HT-29 (cell line): ENCODE measurements at regions not wholly inside any gene's neighbourhood (a gene's known extent, or its start where the extent isn't known, plus 50 kb on each side); places are given as distances from the start of the nearest gene placed in this dataset.
A peak's percentile ranks its signal among the peaks of the same experiment; 100 is the strongest.
"Not testable (repeated sequence)": the region's sequence is repeated elsewhere in the genome, so short reads cannot be mapped to it uniquely, and the experiment has no call there.

Source experiments
- DNase-seq: peaks from one replicate; pipeline ENCODE4 v3.0.0-alpha.2; 2015; ENCODE audit warnings: low spot score

- DNase-seq = no peak
Observed at GRCh38 chr22:22120160-22120559, 124.4 kb upstream of the VPREB1 start.

- DNase-seq = no peak
Observed at GRCh38 chr22:22118987-22119386, 125.6 kb upstream of the VPREB1 start.

GRCh38 chr22:22117864-22118544 is 126.6 kb upstream of the VPREB1 start:
- not testable (repeated sequence) for DNase-seq

GRCh38 chr22:22116997-22117770 is 127.4 kb upstream of the VPREB1 start:
- DNase-seq = not testable (repeated sequence)

GRCh38 chr22:22113701-22114100 is 130.9 kb upstream of the VPREB1 start:
- DNase-seq = no peak

- no peak for DNase-seq
Observed at GRCh38 chr22:22112533-22113294, 130.1 kb upstream of the TOP3B start.

GRCh38 chr22:22111983-22112382 is 129.4 kb upstream of the TOP3B start:
- no peak for DNase-seq

- no peak for DNase-seq
Observed at GRCh38 chr22:22111267-22111751, 128.7 kb upstream of the TOP3B start.

- peak; percentile 40 for DNase-seq
Observed at GRCh38 chr22:22110548-22111266, 128.1 kb upstream of the TOP3B start.

GRCh38 chr22:22109693-22110466 is 127.3 kb upstream of the TOP3B start:
- DNase-seq = no peak

- DNase-seq = no peak
Observed at GRCh38 chr22:22106855-22107254, 124.3 kb upstream of the TOP3B start.

- DNase-seq = no peak
Observed at GRCh38 chr22:22105364-22105763, 122.8 kb upstream of the TOP3B start.

GRCh38 chr22:22103078-22103875 is 120.7 kb upstream of the TOP3B start:
- DNase-seq = peak; percentile 19

GRCh38 chr22:22099833-22100812 is 117.5 kb upstream of the TOP3B start:
- DNase-seq = peak; percentile 22

GRCh38 chr22:22099194-22099486 is 116.6 kb upstream of the TOP3B start:
- DNase-seq = no peak

GRCh38 chr22:22098457-22099193 is 116.0 kb upstream of the TOP3B start:
- no peak for DNase-seq

GRCh38 chr22:22097727-22098228 is 115.2 kb upstream of the TOP3B start:
- DNase-seq = no peak

GRCh38 chr22:22094921-22095320 is 112.3 kb upstream of the TOP3B start:
- no peak for DNase-seq
